ENCODE measurements at regions not wholly inside any gene's neighbourhood (a gene's known extent, or its start where the extent isn't known, plus 50 kb on each side); places are given as distances from the start of the nearest gene placed in this dataset.

DNA sequence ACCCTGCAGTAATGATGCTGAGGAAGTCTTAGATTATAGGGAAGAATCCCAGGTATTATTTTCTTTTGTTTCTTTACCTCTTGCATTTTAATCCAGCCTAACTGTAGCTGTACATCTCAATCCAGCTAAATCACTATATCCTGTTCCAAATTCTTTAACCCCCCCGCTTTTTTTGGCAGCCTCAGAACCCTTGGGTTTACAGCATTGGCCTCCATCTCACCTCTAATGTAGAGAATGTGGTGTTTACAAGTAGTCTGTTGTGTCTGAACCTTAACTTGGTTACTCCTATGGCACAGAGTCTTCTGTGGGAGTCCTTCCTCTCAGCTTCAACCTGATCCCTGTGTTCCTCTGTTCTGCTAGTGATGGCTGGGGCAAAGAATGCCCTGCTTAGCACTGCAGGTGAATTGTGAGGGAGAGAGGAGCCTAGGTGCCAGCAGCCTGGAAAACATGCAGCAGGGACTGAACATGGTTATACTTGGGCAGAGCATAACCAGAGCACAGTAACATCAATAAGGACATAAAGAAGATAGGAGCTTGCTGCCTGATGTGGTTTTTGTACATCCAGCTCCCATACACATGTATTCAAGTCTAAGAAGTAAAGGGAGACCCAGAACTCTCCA, 130.2 kb downstream of the FAM124B start:
- H2BK5ac ChIP-seq (ENCODE audit: low read depth, low read length): no peak overlapping the region
- no peaks in the 10 kb centered on the region for H3K36me3 ChIP-seq (ENCODE audit: control insufficient read depth in 2 of 4, insufficient read depth in 4 of 4, low read length in 3 of 4)
- H4K5ac ChIP-seq (ENCODE audit: insufficient read length, low read depth, low read length): no peak overlapping the region
- H3K23ac ChIP-seq (ENCODE audit: insufficient read length): no peak overlapping the region
- H3K4me2 ChIP-seq (ENCODE audit: insufficient read depth in 1 of 2, low read depth in 2 of 2, low read length in 2 of 2): no peak overlapping the region
- no peaks in the 10 kb centered on the region for H3K23me2 ChIP-seq (ENCODE audit: low read depth, low read length)
- FAIRE-seq (no peak), DNase-seq (ENCODE audit: low read depth in 1 of 2, low spot score in 2 of 2) (no peak)
- no peak overlapping the region for H2BK20ac ChIP-seq (ENCODE audit: low read length)
- H2BK120ac ChIP-seq (replicated peaks; ENCODE audit: low read depth, low read length): no peak overlapping the region
- no peaks in the 10 kb centered on the region for H3K4me1 ChIP-seq (replicated peaks in 1 of 4; ENCODE audit: control insufficient read depth in 3 of 4, insufficient read depth in 4 of 4, low read length in 3 of 4)
- H2AK5ac ChIP-seq (ENCODE audit: low read depth, low read length): no peak overlapping the region
- H4K20me1 ChIP-seq (replicated peaks in 1 of 2; ENCODE audit: control insufficient read depth in 1 of 2, insufficient read depth in 2 of 2, low read length in 2 of 2): no peaks in the 10 kb centered on the region
- WGBS, 2 experiments (ENCODE audit: extremely low coverage in 1 of 2, insufficient coverage in 1 of 2, insufficient read length in 1 of 2, insufficient replicate concordance in 2 of 2, low coverage in 1 of 2, low lambda C conversion rate in 2 of 2, missing lambda C conversion rate in 1 of 2): 81% methylated on average over 1 of the region's 1 CpG; no CpG with 5 or more reads in 1 of the 2 experiments
- no peak overlapping the region for H2BK15ac ChIP-seq (ENCODE audit: low read length)
- H3K4ac ChIP-seq (replicated peaks; ENCODE audit: insufficient read length, low read depth, low read length): no peak overlapping the region
- no peak overlapping the region for H3K14ac ChIP-seq (ENCODE audit: insufficient read length)
- H3K27ac ChIP-seq (ENCODE audit: low read depth, low read length): no peak overlapping the region
- no peaks in the 10 kb centered on the region for H3K9me3 ChIP-seq (ENCODE audit: insufficient read depth in 2 of 2, low read depth in 1 of 2, low read length in 1 of 2)
- no peak overlapping the region for H3K9ac ChIP-seq (replicated peaks in 1 of 4; ENCODE audit: extremely low read depth in 1 of 4, low read depth in 3 of 4, low read length in 3 of 4)
- no peak overlapping the region for H3K4me3 ChIP-seq (ENCODE audit: extremely low read depth in 1 of 4, insufficient read depth in 2 of 4, low read depth in 3 of 4, low read length in 4 of 4)
- POLR2A ChIA-PET (ENCODE audit: partially characterized antibody): no interaction called here
- H2AFZ ChIP-seq (ENCODE audit: low read length): 0 out of 2 replicates have a peak overlapping the region, but pooled peaks have one; percentile 23
- TF ChIP-seq, protein P1, sequence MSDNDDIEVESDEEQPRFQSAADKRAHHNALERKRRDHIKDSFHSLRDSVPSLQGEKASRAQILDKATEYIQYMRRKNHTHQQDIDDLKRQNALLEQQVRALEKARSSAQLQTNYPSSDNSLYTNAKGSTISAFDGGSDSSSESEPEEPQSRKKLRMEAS (IDR thresholded peaks at IDR 0.05): no peak
- TF ChIP-seq KDM4A (IDR thresholded peaks at IDR 0.05; ENCODE audit: low read depth, low read length, severe bottlenecking): no peak
- TF ChIP-seq EZH2 (IDR thresholded peaks at IDR 0.05; ENCODE audit: low read depth, low read length, severe bottlenecking): no peak
- no peak for TF ChIP-seq HDAC2 (IDR thresholded peaks at IDR 0.05; ENCODE audit: borderline replicate concordance in 1 of 2, low read depth in 2 of 2, low read length in 2 of 2)
- no peak for TF ChIP-seq SP1 (IDR thresholded peaks at IDR 0.05; ENCODE audit: low read depth, low read length)
- H3K18ac ChIP-seq (ENCODE audit: extremely low read depth, low read length): no peak overlapping the region
- H2BK12ac ChIP-seq (ENCODE audit: low read depth, low read length): no peak overlapping the region
- H3K56ac ChIP-seq (replicated peaks; ENCODE audit: insufficient read length, low read depth, low read length): no peak overlapping the region
- no peaks in the 10 kb centered on the region for H3K79me2 ChIP-seq (ENCODE audit: control insufficient read depth in 1 of 2, insufficient read depth in 2 of 2, low read length in 2 of 2)
- H3K79me1 ChIP-seq (ENCODE audit: low read depth, low read length): no peaks in the 10 kb centered on the region
- no peak overlapping the region for H4K91ac ChIP-seq (replicated peaks; ENCODE audit: insufficient read length, low read length)
- CTCF ChIA-PET (ENCODE audit: partially characterized antibody): interaction anchor here (1.6 to 4.3 kb wide), 2 partner anchors 12 to 301 kb away, joined by 6 to 26 read pairs; no protein-coding TSS in a partner anchor
- H4K8ac ChIP-seq (ENCODE audit: extremely low read depth, insufficient read depth, low read length): no peak overlapping the region
- H3K27me3 ChIP-seq (replicated peaks in 1 of 4; ENCODE audit: control insufficient read depth in 3 of 4, extremely low read depth in 1 of 4, insufficient read depth in 3 of 4, low read length in 3 of 4): no peaks in the 10 kb centered on the region
